ENCODE measurements at regions not wholly inside any gene's neighbourhood (a gene's known extent, or its start where the extent isn't known, plus 50 kb on each side); places are given as distances from the start of the nearest gene placed in this dataset.

DNA sequence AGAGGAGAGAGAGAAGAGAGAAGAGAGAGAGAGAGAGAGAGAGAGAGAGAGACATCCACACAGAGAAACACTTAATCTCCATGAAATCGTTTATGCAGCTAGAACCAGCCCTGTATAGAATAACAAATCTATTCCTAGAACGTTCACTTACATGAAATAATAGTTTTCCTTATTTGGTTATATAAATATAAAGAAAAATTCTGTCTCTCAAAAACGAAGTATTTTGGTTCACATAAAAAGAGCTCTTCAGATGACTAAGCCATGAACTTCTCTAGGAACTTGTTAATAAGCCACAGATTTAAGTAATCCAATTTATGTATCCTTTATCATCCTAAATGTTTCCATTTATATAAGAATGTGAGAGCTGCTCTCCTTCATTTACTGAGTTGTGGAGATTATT is 1315.1 kb upstream of the PCDH7 start:
- no peak for DNase-seq

- no peak for DNase-seq
Measured at GRCh38 chr4:29415771-29416170, 1304.4 kb upstream of the PCDH7 start.

- DNase-seq = no peak
Measured at GRCh38 chr4:29423836-29424721, 1296.1 kb upstream of the PCDH7 start.

DNA sequence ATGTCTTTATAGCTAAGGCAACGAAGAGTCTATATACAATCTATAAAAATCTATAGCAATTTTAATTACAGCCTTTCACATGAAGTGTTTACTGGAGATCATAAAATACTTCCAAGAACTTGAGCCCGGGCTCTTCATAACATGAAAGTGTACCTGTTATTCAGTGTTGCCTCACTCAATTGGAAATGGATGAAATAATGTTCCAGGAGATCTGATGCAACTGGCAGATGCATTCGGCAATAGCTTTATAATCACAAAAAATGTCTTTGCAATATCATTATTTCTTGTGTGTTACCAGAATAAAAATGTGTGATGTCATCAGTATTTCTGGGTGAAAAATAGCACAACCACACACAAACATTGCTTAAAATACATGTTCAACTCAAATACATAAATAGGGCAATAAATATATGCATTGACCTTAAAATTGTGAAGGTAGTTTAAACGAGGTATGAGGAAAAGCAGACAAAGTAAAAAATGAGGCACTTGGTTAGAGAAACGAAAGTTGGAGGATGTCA is 1266.8 kb upstream of the PCDH7 start:
- DNase-seq = no peak

- no peak for DNase-seq
Measured at GRCh38 chr4:29459926-29460325, 1260.2 kb upstream of the PCDH7 start.

DNA sequence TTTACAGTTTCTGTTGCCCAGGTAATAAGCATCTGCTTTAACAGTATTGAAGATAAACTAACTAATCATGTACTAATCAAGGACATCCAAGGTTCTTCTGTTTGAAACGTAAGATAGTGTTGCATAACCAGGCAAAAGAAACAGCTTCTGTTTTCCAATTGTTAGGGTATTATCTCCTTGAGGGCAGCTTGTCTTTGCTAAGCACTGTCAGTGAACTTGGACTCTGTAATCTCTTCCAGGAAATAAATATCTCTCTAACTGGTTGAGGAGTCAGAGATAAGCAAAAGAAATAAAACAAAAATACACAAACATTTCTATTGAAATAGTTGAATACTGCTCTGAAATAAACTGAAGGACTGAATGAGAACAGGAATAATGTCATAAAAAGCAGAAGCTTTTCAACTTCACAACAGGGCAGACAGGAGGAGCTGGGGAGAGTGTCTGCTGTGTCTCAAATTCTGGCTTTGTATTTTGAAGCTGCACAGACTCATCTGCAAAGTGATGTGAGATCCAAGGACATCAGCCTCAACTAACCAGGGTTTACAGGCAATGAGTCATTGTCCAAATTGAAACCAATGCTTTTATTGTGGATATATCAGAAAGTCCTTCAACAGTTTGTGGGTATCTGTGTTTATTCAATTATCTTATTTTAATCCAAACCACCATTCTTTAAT is 1253.0 kb upstream of the PCDH7 start:
- DNase-seq = no peak

Data from SIG-M5 (cell line).